PC-9 (cell line): ENCODE measurements at regions not wholly inside any gene's neighbourhood (a gene's known extent, or its start where the extent isn't known, plus 50 kb on each side); places are given as distances from the start of the nearest gene placed in this dataset.

Source experiments
- CTCF ChIP-seq: fragments of 200-600 bp; sonication (generic); conservative IDR thresholded peaks from 2 replicates; pipeline ENCODE4 v1.6.1; 2017; ENCODE audit warnings: mixed run types, antibody characterized with exemption, mild to moderate bottlenecking, moderate library complexity
- EZH2 ChIP-seq: fragments of 200-600 bp; sonication (generic); IDR thresholded peaks from 2 replicates; pipeline ENCODE4 v1.8.0; 2017; ENCODE audit warnings: antibody characterized with exemption, low read depth

GRCh38 chr2:131417886-131418285 is 53.9 kb upstream of the RAB6D start:
- TF ChIP-seq CTCF (no peak), EZH2 (no peak)
